ENCODE measurements at regions not wholly inside any gene's neighbourhood (a gene's known extent, or its start where the extent isn't known, plus 50 kb on each side); places are given as distances from the start of the nearest gene placed in this dataset.

GRCh38 chr18:39835303-39836030, 2119.6 kb upstream of the PIK3C3 start:
- Mint-ChIP-seq H3K27me3 (peaks cover 0 to 5% of the 10 kb centered on the region in 2 donors), H3K27ac (no peak overlapping the region)
- CTCF ChIA-PET = no interaction called here

DNA sequence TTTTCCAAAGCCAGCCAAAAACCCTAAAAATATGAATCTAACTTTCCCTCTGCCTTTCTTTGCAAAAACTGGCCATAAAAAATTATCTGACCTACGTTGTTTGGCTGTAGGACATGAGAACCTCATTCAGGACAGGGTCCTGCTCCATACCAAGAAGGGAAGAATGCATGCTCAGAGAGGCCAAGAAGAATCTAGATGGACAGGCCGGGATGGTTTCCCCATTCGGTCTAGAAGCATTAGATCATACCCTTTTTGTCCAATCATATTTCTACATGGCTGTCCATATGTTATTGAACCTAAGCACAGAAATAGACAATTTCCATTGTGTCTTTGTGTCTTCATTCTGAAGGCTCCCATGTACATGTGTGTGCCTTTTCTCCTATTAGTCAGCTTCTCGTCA, 2120.4 kb upstream of the PIK3C3 start:
- ChIA-PET POLR2A (interaction anchor here in 1 of 2 donors (0.5 kb wide), 1 partner anchor 326 kb away, joined by 3 read pairs; no protein-coding TSS in a partner anchor), CTCF (no interaction called here)
- Mint-ChIP-seq H3K4me3 (no peak overlapping the region), H3K27me3 (peaks cover 0 to 1% of the 10 kb centered on the region in 2 donors), H3K9me3 (peaks cover 8 to 14% (median 12%) of the 10 kb centered on the region in 3 donors), H3K27ac (no peak overlapping the region), H3K36me3 (no peaks in the 10 kb centered on the region), H3K4me1 (no peaks in the 10 kb centered on the region)
- no peaks in the 10 kb centered on the region for H3K36me3 ChIP-seq (ENCODE audit: control insufficient read depth in 2 of 2, extremely low read depth in 1 of 2, insufficient read depth in 1 of 2, low read length in 1 of 2)
- no peak overlapping the region for H3K4me3 ChIP-seq (ENCODE audit: control insufficient read depth in 1 of 2, extremely low read depth in 1 of 2, low read length in 1 of 2)
- H3K4me1 ChIP-seq (ENCODE audit: control insufficient read depth in 1 of 2, extremely low read depth in 1 of 2, insufficient read depth in 2 of 2, low read length in 2 of 2) = no peaks in the 10 kb centered on the region
- no peaks in the 10 kb centered on the region for H3K9me3 ChIP-seq
- DNase-seq = no peak
- no peaks in the 10 kb centered on the region for H3K27me3 ChIP-seq (replicated peaks in 1 of 2; ENCODE audit: control insufficient read depth in 2 of 2, extremely low read depth in 1 of 2, insufficient read depth in 2 of 2, low read length in 1 of 2)
- no peak overlapping the region for H3K27ac ChIP-seq (ENCODE audit: low read length)
- no peak for ATAC-seq (replicated peaks in 1 of 4)
- WGBS (ENCODE audit: insufficient coverage) = 78% methylated on average over 4 of the region's 4 CpGs

More at GRCh38 chr18:39835303-39836030, 2119.6 kb upstream of the PIK3C3 start:
- ATAC-seq (replicated peaks in 1 of 4) = no peak
- H3K36me3 Mint-ChIP-seq = no peaks in the 10 kb centered on the region
- Histone ChIP-seq H3K4me1 (ENCODE audit: control insufficient read depth in 1 of 2, extremely low read depth in 1 of 2, insufficient read depth in 2 of 2, low read length in 2 of 2) (no peaks in the 10 kb centered on the region), H3K4me3 (ENCODE audit: control insufficient read depth in 1 of 2, extremely low read depth in 1 of 2, low read length in 1 of 2) (no peak overlapping the region), H3K36me3 (ENCODE audit: control insufficient read depth in 2 of 2, extremely low read depth in 1 of 2, insufficient read depth in 1 of 2, low read length in 1 of 2) (no peaks in the 10 kb centered on the region), H3K27me3 (replicated peaks in 1 of 2; ENCODE audit: control insufficient read depth in 2 of 2, extremely low read depth in 1 of 2, insufficient read depth in 2 of 2, low read length in 1 of 2) (peaks cover 0 to 2% of the 10 kb centered on the region in 2 experiments), H3K27ac (ENCODE audit: low read length) (no peak overlapping the region), H3K9me3 (no peaks in the 10 kb centered on the region)
- no peaks in the 10 kb centered on the region for H3K4me1 Mint-ChIP-seq
- DNase-seq = no peak
- H3K4me3 Mint-ChIP-seq = no peak overlapping the region
- 100% methylated on average over 1 of the region's 4 CpGs for WGBS (ENCODE audit: insufficient coverage)
- POLR2A ChIA-PET = no interaction called here
- peaks cover 8 to 14% (median 8%) of the 10 kb centered on the region in 3 donors for H3K9me3 Mint-ChIP-seq

GRCh38 chr18:39825485-39826150, 2129.4 kb upstream of the PIK3C3 start:
- Mint-ChIP-seq H3K27me3 (peaks cover 0 to 3% of the 10 kb centered on the region in 2 donors), H3K4me3 (no peak overlapping the region), H3K36me3 (no peaks in the 10 kb centered on the region), H3K4me1 (no peaks in the 10 kb centered on the region), H3K9me3 (peaks cover 9 to 21% (median 16%) of the 10 kb centered on the region in 3 donors), H3K27ac (no peak overlapping the region)
- ATAC-seq (replicated peaks in 1 of 4) (no peak), DNase-seq (no peak)
- ChIA-PET POLR2A (no interaction called here), CTCF (no interaction called here)
- H3K27me3 ChIP-seq (replicated peaks in 1 of 2; ENCODE audit: control insufficient read depth in 2 of 2, extremely low read depth in 1 of 2, insufficient read depth in 2 of 2, low read length in 1 of 2) = no peaks in the 10 kb centered on the region
- H3K36me3 ChIP-seq (ENCODE audit: control insufficient read depth in 2 of 2, extremely low read depth in 1 of 2, insufficient read depth in 1 of 2, low read length in 1 of 2) = no peaks in the 10 kb centered on the region
- WGBS (ENCODE audit: insufficient coverage) = no CpG with 5 or more reads among the region's 1 CpG
- no peak overlapping the region for H3K4me3 ChIP-seq (ENCODE audit: control insufficient read depth in 1 of 2, extremely low read depth in 1 of 2, low read length in 1 of 2)
- H3K9me3 ChIP-seq = no peaks in the 10 kb centered on the region
- H3K27ac ChIP-seq (ENCODE audit: low read length) = no peak overlapping the region
- no peaks in the 10 kb centered on the region for H3K4me1 ChIP-seq (ENCODE audit: control insufficient read depth in 1 of 2, extremely low read depth in 1 of 2, insufficient read depth in 2 of 2, low read length in 2 of 2)

DNA sequence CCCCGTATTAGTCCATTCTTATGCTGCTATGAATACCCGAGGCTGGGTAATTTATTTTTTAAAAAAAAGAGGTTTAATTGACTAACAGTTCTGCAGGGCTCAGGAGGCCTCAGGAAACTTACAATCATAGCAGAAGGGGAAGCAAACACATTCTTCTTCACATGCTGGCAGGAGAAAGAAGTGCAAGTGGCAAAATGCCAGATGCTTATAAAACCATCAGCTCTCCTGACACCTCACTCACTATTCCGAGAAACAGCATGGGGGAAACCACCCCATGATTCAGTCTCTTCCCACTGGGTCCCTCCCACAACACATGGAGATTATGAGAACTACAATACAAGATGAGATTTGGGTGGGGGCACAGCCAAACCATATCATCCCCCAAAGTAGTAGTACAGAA, 2148.5 kb upstream of the PIK3C3 start:
- H3K9me3 Mint-ChIP-seq = peaks cover 8 to 26% (median 15%) of the 10 kb centered on the region in 3 donors
- POLR2A ChIA-PET = no interaction called here
- Histone ChIP-seq H3K4me1 (ENCODE audit: control insufficient read depth in 1 of 2, extremely low read depth in 1 of 2, insufficient read depth in 2 of 2, low read length in 2 of 2) (no peaks in the 10 kb centered on the region), H3K36me3 (ENCODE audit: control insufficient read depth in 2 of 2, extremely low read depth in 1 of 2, insufficient read depth in 1 of 2, low read length in 1 of 2) (no peaks in the 10 kb centered on the region), H3K9me3 (peaks cover 3% of the 10 kb centered on the region), H3K27ac (ENCODE audit: low read length) (no peak overlapping the region), H3K27me3 (replicated peaks in 1 of 2; ENCODE audit: control insufficient read depth in 2 of 2, extremely low read depth in 1 of 2, insufficient read depth in 2 of 2, low read length in 1 of 2) (no peaks in the 10 kb centered on the region), H3K4me3 (ENCODE audit: control insufficient read depth in 1 of 2, extremely low read depth in 1 of 2, low read length in 1 of 2) (no peak overlapping the region)
- CTCF ChIA-PET = no interaction called here
- no peaks in the 10 kb centered on the region for H3K4me1 Mint-ChIP-seq
- no CpG with 5 or more reads among the region's 3 CpGs for WGBS (ENCODE audit: insufficient coverage)
- ATAC-seq (replicated peaks in 1 of 4) (no peak), DNase-seq (no peak)
- H3K27ac Mint-ChIP-seq = no peak overlapping the region
- H3K4me3 Mint-ChIP-seq = no peak overlapping the region
- no peaks in the 10 kb centered on the region for H3K27me3 Mint-ChIP-seq
- H3K36me3 Mint-ChIP-seq = no peaks in the 10 kb centered on the region

GRCh38 chr18:39805218-39805617, 2149.8 kb upstream of the PIK3C3 start:
- no CpG with 5 or more reads among the region's 1 CpG for WGBS (ENCODE audit: insufficient coverage)
- DNase-seq = no peak
- H3K9me3 Mint-ChIP-seq = peaks cover 8 to 19% (median 14%) of the 10 kb centered on the region in 3 donors
- H3K36me3 ChIP-seq (ENCODE audit: control insufficient read depth in 2 of 2, extremely low read depth in 1 of 2, insufficient read depth in 1 of 2, low read length in 1 of 2) = no peaks in the 10 kb centered on the region
- no peak overlapping the region for H3K27ac Mint-ChIP-seq
- H3K27me3 ChIP-seq (replicated peaks in 1 of 2; ENCODE audit: control insufficient read depth in 2 of 2, extremely low read depth in 1 of 2, insufficient read depth in 2 of 2, low read length in 1 of 2) = no peaks in the 10 kb centered on the region
- POLR2A ChIA-PET = no interaction called here
- CTCF ChIA-PET = no interaction called here
- H3K27me3 Mint-ChIP-seq = no peaks in the 10 kb centered on the region
- H3K4me1 ChIP-seq (ENCODE audit: control insufficient read depth in 1 of 2, extremely low read depth in 1 of 2, insufficient read depth in 2 of 2, low read length in 2 of 2) = peaks cover 0 to under 1% of the 10 kb centered on the region in 2 experiments
- no peak overlapping the region for H3K4me3 Mint-ChIP-seq
- H3K4me3 ChIP-seq (ENCODE audit: control insufficient read depth in 1 of 2, extremely low read depth in 1 of 2, low read length in 1 of 2) = no peak overlapping the region
- ATAC-seq (replicated peaks in 1 of 4) = no peak
- H3K9me3 ChIP-seq = peaks cover 3% of the 10 kb centered on the region
- no peak overlapping the region for H3K27ac ChIP-seq (ENCODE audit: low read length)
- no peaks in the 10 kb centered on the region for H3K4me1 Mint-ChIP-seq
- no peaks in the 10 kb centered on the region for H3K36me3 Mint-ChIP-seq

- Histone ChIP-seq H3K9me3 (peaks cover 3% of the 10 kb centered on the region), H3K4me3 (ENCODE audit: control insufficient read depth in 1 of 2, extremely low read depth in 1 of 2, low read length in 1 of 2) (no peak overlapping the region), H3K4me1 (ENCODE audit: control insufficient read depth in 1 of 2, extremely low read depth in 1 of 2, insufficient read depth in 2 of 2, low read length in 2 of 2) (peaks cover 0 to 2% of the 10 kb centered on the region in 2 experiments), H3K36me3 (ENCODE audit: control insufficient read depth in 2 of 2, extremely low read depth in 1 of 2, insufficient read depth in 1 of 2, low read length in 1 of 2) (no peaks in the 10 kb centered on the region), H3K27ac (ENCODE audit: low read length) (no peak overlapping the region), H3K27me3 (replicated peaks in 1 of 2; ENCODE audit: control insufficient read depth in 2 of 2, extremely low read depth in 1 of 2, insufficient read depth in 2 of 2, low read length in 1 of 2) (peaks cover 0 to 3% of the 10 kb centered on the region in 2 experiments)
- CTCF ChIA-PET = interaction anchor here in 1 of 2 donors (0.7 kb wide), 1 partner anchor 1736 kb away, joined by 3 read pairs; no protein-coding TSS in a partner anchor
- no peak for ATAC-seq (replicated peaks in 1 of 4)
- peaks cover 8 to 15% (median 14%) of the 10 kb centered on the region in 3 donors for H3K9me3 Mint-ChIP-seq
- no peaks in the 10 kb centered on the region for H3K36me3 Mint-ChIP-seq
- H3K4me1 Mint-ChIP-seq = peaks cover 0 to 3% (median 3%) of the 10 kb centered on the region in 3 donors
- WGBS (ENCODE audit: insufficient coverage) = 93% methylated on average over 15 of the region's 17 CpGs
- no peak overlapping the region for H3K27ac Mint-ChIP-seq
- DNase-seq = no peak
- POLR2A ChIA-PET = no interaction called here
- peaks cover 0 to 6% of the 10 kb centered on the region in 2 donors for H3K27me3 Mint-ChIP-seq
- H3K4me3 Mint-ChIP-seq = no peak overlapping the region
Measured at GRCh38 chr18:39802648-39803229, 2152.3 kb upstream of the PIK3C3 start.

Measured in T-cell (primary cell).